HCT116 (cell line): ENCODE measurements at regions not wholly inside any gene's neighbourhood (a gene's known extent, or its start where the extent isn't known, plus 50 kb on each side); places are given as distances from the start of the nearest gene placed in this dataset.

Source experiments
- ATAC-seq: fragments of 200-7000 bp; cut with Tn5 transposase; 2 replicates; pipeline ENCODE4 v1.9.1; 2020; ENCODE audit warnings: mild to moderate bottlenecking, moderate library complexity
- BruUV-seq: library from RNA; stranded (reverse); fragments of 400-500 nt; replicated peaks from 2 replicates; lab custom pipeline; 2021; lab: Mats Ljungman, UMichigan
- CTCF ChIA-PET: fragments of 300-600 bp; sonication (Branson Sonifier 250); formaldehyde crosslinking; loops from one replicate; lab custom pipeline; 2021; ENCODE audit warnings: antibody characterized with exemption; lab: Charles Lee
- POLR2A ChIA-PET: fragments of 300-600, 350-600 bp; sonication (Branson Sonifier 250); formaldehyde crosslinking; loops from one replicate; lab custom pipeline; 2021; ENCODE audit warnings: antibody characterized with exemption; lab: Charles Lee
- RAD21 ChIA-PET, 2 experiments: fragments of 300-600 bp; sonication (Branson Sonifier 250); formaldehyde crosslinking; loops; one replicate each; lab custom pipeline; 2023; ENCODE audit warnings: low total read pairs in 2 of 2; ENCODE audit not compliant: uncharacterized antibody in 2 of 2, unreplicated experiment in 2 of 2, low non-redundant PET in 1 of 2; lab: Charles Lee
- DNase-seq: peaks from one replicate; pipeline ENCODE4 v3.0.0-alpha.2; 2010; ENCODE audit warnings: low read depth, low spot score
- H2AFZ ChIP-seq: fragments of 200-600 bp; shearing (Covaris generic), sonication (generic); 2 replicates; pipeline ENCODE4 v1.6.1; 2017; ENCODE audit warnings: low read depth, mixed run types, mixed read lengths, antibody characterized with exemption, low read length; ENCODE audit not compliant: poor library complexity, severe bottlenecking
- H3K27ac ChIP-seq: 2 replicates; pipeline ENCODE4 v1.5.1; 2012; ENCODE audit warnings: low read depth, low read length
- H3K27me3 ChIP-seq: fragments of 200-600 bp; sonication (generic); 2 replicates; pipeline ENCODE4 v1.6.1; 2016; ENCODE audit warnings: mixed run types, low read length, mixed read lengths; ENCODE audit not compliant: insufficient read depth
- H3K36me3 ChIP-seq, 2 experiments: fragments of 200-500 bp in 1 of 2; fragments of 200-600 bp in 1 of 2; sonication (Bioruptor generic) in 1 of 2; sonication (generic) in 1 of 2; 2 replicates each; pipeline versions ENCODE4 v1.5.1 to v1.6.1; 2014 to 2016; ENCODE audit warnings: low read length in 2 of 2, inconsistent platforms in 1 of 2, mixed read lengths in 1 of 2, mixed run types in 1 of 2; ENCODE audit not compliant: insufficient read depth in 2 of 2, control insufficient read depth in 1 of 2
- H3K4me1 ChIP-seq, 2 experiments: fragments of 200-600 bp in 1 of 2; sonication (generic) in 1 of 2; 2 replicates each; pipeline versions ENCODE4 v1.5.1 to v1.6.1; 2012 to 2017; ENCODE audit warnings: low read length in 2 of 2, inconsistent platforms in 1 of 2, mild to moderate bottlenecking in 1 of 2, mixed read lengths in 1 of 2, mixed run types in 1 of 2, moderate library complexity in 1 of 2; ENCODE audit not compliant: insufficient read depth in 2 of 2, control insufficient read depth in 1 of 2
- H3K4me2 ChIP-seq: fragments of 200-600 bp; sonication (generic); 2 replicates; pipeline ENCODE4 v1.6.1; 2017; ENCODE audit warnings: mixed run types, low read length, mixed read lengths
- H3K4me3 ChIP-seq, 2 experiments: fragments of 200-600 bp in 1 of 2; sonication (generic) in 1 of 2; replicated peaks in 1 of 2; 2 replicates each; pipeline ENCODE4 v1.5.1; 2011 to 2016; ENCODE audit warnings: low read length in 2 of 2, control low read depth in 1 of 2, low read depth in 1 of 2, mild to moderate bottlenecking in 1 of 2, mixed read lengths in 1 of 2, mixed run types in 1 of 2
- H3K79me2 ChIP-seq: fragments of 200-600 bp; sonication (generic); 2 replicates; pipeline ENCODE4 v1.6.1; 2017; ENCODE audit warnings: mild to moderate bottlenecking, mixed run types, low read length, moderate library complexity, mixed read lengths; ENCODE audit not compliant: insufficient read depth
- H3K9ac ChIP-seq: fragments of 200-600 bp; sonication (generic); 2 replicates; pipeline ENCODE4 v1.6.1; 2016; ENCODE audit warnings: low read length, mixed read lengths
- H3K9me2 ChIP-seq: fragments of 200-600 bp; sonication (generic), shearing (Covaris generic); 2 replicates; pipeline ENCODE4 v1.6.1; 2017; ENCODE audit warnings: mixed run types, mild to moderate bottlenecking, moderate library complexity; ENCODE audit not compliant: insufficient read depth
- H3K9me3 ChIP-seq, 2 experiments: fragments of 200-500 bp in 1 of 2; fragments of 200-600 bp in 1 of 2; sonication (Bioruptor generic) in 1 of 2; sonication (generic) in 1 of 2; 2 replicates each; pipeline ENCODE4 v1.6.1; 2014 to 2017; ENCODE audit warnings: low read length in 2 of 2, mixed read lengths in 2 of 2, inconsistent platforms in 1 of 2, low read depth in 1 of 2, mild to moderate bottlenecking in 1 of 2, mixed run types in 1 of 2, moderate library complexity in 1 of 2; ENCODE audit not compliant: control insufficient read depth in 1 of 2, insufficient read depth in 1 of 2
- H4K20me1 ChIP-seq: fragments of 200-600 bp; sonication (generic), shearing (Covaris generic); 2 replicates; pipeline ENCODE4 v1.6.1; 2017; ENCODE audit warnings: mixed run types, mild to moderate bottlenecking, moderate library complexity; ENCODE audit not compliant: insufficient read depth
- CEBPB ChIP-seq: IDR thresholded peaks from 2 replicates; pipeline ENCODE4 v1.6.1; 2012; ENCODE audit warnings: low read depth
- CTCF ChIP-seq, 3 experiments: fragments of 200-600 bp in 1 of 3; sonication (generic) in 1 of 3; IDR thresholded peaks in 2 of 3; conservative IDR thresholded peaks in 1 of 3; 2 replicates each; pipeline ENCODE4 v1.5.1; 2012 to 2017; ENCODE audit warnings: low read depth in 2 of 3, low read length in 2 of 3, antibody characterized with exemption in 1 of 3, borderline replicate concordance in 1 of 3, control low read depth in 1 of 3, mild to moderate bottlenecking in 1 of 3, mixed read lengths in 1 of 3, mixed run types in 1 of 3, moderate library complexity in 1 of 3; ENCODE audit not compliant: insufficient read depth in 1 of 3
- ELF1 ChIP-seq: IDR thresholded peaks from 2 replicates; pipeline ENCODE4 v1.6.1; 2012; ENCODE audit warnings: low read depth, borderline replicate concordance
- FOSL1 ChIP-seq: IDR thresholded peaks from 2 replicates; pipeline ENCODE4 v1.6.1; 2012; ENCODE audit warnings: low read depth
- POLR2A ChIP-seq: IDR thresholded peaks from 2 replicates; pipeline ENCODE4 v1.7.0; 2011; ENCODE audit warnings: borderline replicate concordance; ENCODE audit not compliant: insufficient read depth, insufficient read length; ENCODE audit errors: extremely low read depth
- POLR2AphosphoS5 ChIP-seq: IDR thresholded peaks from 2 replicates; pipeline ENCODE4 v1.6.1; 2011; ENCODE audit warnings: mild to moderate bottlenecking, low read depth, low read length, moderate library complexity
- RAD21 ChIP-seq: IDR thresholded peaks from 2 replicates; pipeline ENCODE4 v1.6.1; 2012; ENCODE audit warnings: low read depth, mild to moderate bottlenecking
- ZBTB33 ChIP-seq: IDR thresholded peaks from 2 replicates; pipeline ENCODE4 v1.6.1; 2011; ENCODE audit warnings: mild to moderate bottlenecking, low read length, moderate library complexity; ENCODE audit not compliant: insufficient replicate concordance; ENCODE audit errors: extremely low read depth
- intact Hi-C: fragments of 100-400 bp; cut with micrococcal nuclease; formaldehyde crosslinking; loops from 2 replicates; pipeline ENCODE4 v1.10.0; 2022

GRCh38 chr3:99324636-99325203, 313.7 kb upstream of the COL8A1 start:
- CTCF ChIA-PET: no interaction called here
- RAD21 ChIA-PET: no interaction called here
- Histone ChIP-seq H3K9me2 (no peaks in the 10 kb centered on the region), H3K36me3 (no peaks in the 10 kb centered on the region), H3K9me3 (no peaks in the 10 kb centered on the region), H3K79me2 (no peaks in the 10 kb centered on the region), H3K4me2 (no peak overlapping the region), H3K27ac (no peak overlapping the region), H3K9ac (no peak overlapping the region), H3K4me1 (no peaks in the 10 kb centered on the region), H3K27me3 (peaks cover 55% of the 10 kb centered on the region), H4K20me1 (no peaks in the 10 kb centered on the region), H3K4me3 (no peak overlapping the region), H2AFZ (no peak overlapping the region)
- TF ChIP-seq FOSL1 (no peak), ZBTB33 (no peak)
- ATAC-seq: no peak
- POLR2A ChIA-PET: no interaction called here
- DNase-seq: no peak
- BruUV-seq: no TSS peak
- intact Hi-C loops: no loop called here

GRCh38 chr3:99323940-99324339, 314.5 kb upstream of the COL8A1 start:
- CTCF ChIA-PET: no interaction called here
- RAD21 ChIA-PET: no interaction called here
- H3K27me3 ChIP-seq: peaks cover 50% of the 10 kb centered on the region
- no peaks in the 10 kb centered on the region for H3K79me2 ChIP-seq
- intact Hi-C loops: no loop called here
- no peak overlapping the region for H2AFZ ChIP-seq
- H3K4me1 ChIP-seq: no peaks in the 10 kb centered on the region
- no peak for ATAC-seq
- no peak overlapping the region for H3K9ac ChIP-seq
- H3K27ac ChIP-seq: no peak overlapping the region
- BruUV-seq: no TSS peak
- H3K4me3 ChIP-seq: no peak overlapping the region
- no peaks in the 10 kb centered on the region for H3K9me3 ChIP-seq
- TF ChIP-seq ZBTB33 (no peak), POLR2AphosphoS5 (no peak), RAD21 (no peak), ELF1 (no peak), CEBPB (no peak), POLR2A (no peak), CTCF (IDR thresholded peaks at IDR 0.05 in 2 of 3, conservative IDR thresholded peaks at IDR 0.05 in 1 of 3; ENCODE audit: borderline replicate concordance in 1 of 3, insufficient read depth in 1 of 3, low read depth in 2 of 3, low read length in 2 of 3) (no peak)
- TF ChIP-seq, all 23 proteins: peak for 0
- POLR2A ChIA-PET: no interaction called here
- DNase-seq: no peak
- H3K9me2 ChIP-seq: no peaks in the 10 kb centered on the region
- no peak overlapping the region for H3K4me2 ChIP-seq
- no peaks in the 10 kb centered on the region for H3K36me3 ChIP-seq
- no peaks in the 10 kb centered on the region for H4K20me1 ChIP-seq
